HEK293 (cell line): ENCODE measurements at regions not wholly inside any gene's neighbourhood (a gene's known extent, or its start where the extent isn't known, plus 50 kb on each side); places are given as distances from the start of the nearest gene placed in this dataset.

ENCODE experiments used
- CTCF ChIA-PET: fragments of 350-600 bp; formaldehyde crosslinking; extraction: SDS; loops from one replicate; lab custom pipeline; 2021; ENCODE audit warnings: antibody characterized with exemption; lab: Yijun Ruan, JAX
- POLR2A ChIA-PET: fragments of 300-600 bp; formaldehyde crosslinking; extraction: SDS; loops from one replicate; lab custom pipeline; 2020; ENCODE audit warnings: antibody characterized with exemption, inconsistent platforms; lab: Yijun Ruan, JAX
- H3K27ac ChIP-seq: fragments of 200-500 bp; sonication (Bioruptor generic); 2 replicates; pipeline ENCODE4 v1.5.1; 2014; ENCODE audit warnings: low read depth, low read length, control low read depth, inconsistent platforms; ENCODE audit errors: extremely low read depth
- H3K36me3 ChIP-seq, 2 experiments: fragments of 200-500 bp in 1 of 2; sonication (Bioruptor generic) in 1 of 2; 1 replicate in 1 of 2; 2 replicates in 1 of 2; pipeline ENCODE4 v1.5.1; 2014 to 2017; ENCODE audit warnings: inconsistent platforms in 2 of 2, low read length in 2 of 2; ENCODE audit not compliant: control insufficient read depth in 2 of 2, insufficient read depth in 1 of 2
- H3K4me1 ChIP-seq: fragments of 200-500 bp; sonication (Bioruptor generic); 2 replicates; pipeline ENCODE4 v1.5.1; 2014; ENCODE audit warnings: mild to moderate bottlenecking, low read length, inconsistent platforms; ENCODE audit not compliant: control insufficient read depth, insufficient read depth
- H3K4me3 ChIP-seq: 2 replicates; pipeline ENCODE4 v1.5.1; 2011; ENCODE audit warnings: low read depth, mild to moderate bottlenecking, control low read depth, low read length, moderate library complexity
- H3K9me3 ChIP-seq: fragments of 200-500 bp; sonication (Bioruptor generic); 2 replicates; pipeline ENCODE4 v1.5.1; 2014; ENCODE audit warnings: low read depth, low read length, inconsistent platforms; ENCODE audit not compliant: control insufficient read depth, insufficient read depth
- GLI2 ChIP-seq: fragments of 450-650 bp; formaldehyde crosslinking; IDR thresholded peaks from 2 replicates; pipeline ENCODE4; 2017; ENCODE audit warnings: missing biosample characterization, missing genetic modification characterization, low read depth, borderline replicate concordance
- GLIS1 ChIP-seq: fragments of 450-650 bp; formaldehyde crosslinking; IDR thresholded peaks from 2 replicates; pipeline ENCODE4 v1.5.1; 2016; ENCODE audit warnings: missing biosample characterization, missing genetic modification characterization
- ZBTB8A ChIP-seq: fragments of 450-650 bp; formaldehyde crosslinking; IDR thresholded peaks from 2 replicates; pipeline ENCODE4 v1.5.1; 2016; ENCODE audit warnings: missing biosample characterization, missing genetic modification characterization
- ZNF16 ChIP-seq: fragments of 450-650 bp; formaldehyde crosslinking; IDR thresholded peaks from 2 replicates; pipeline ENCODE4 v1.5.1; 2016; ENCODE audit warnings: low read depth, missing biosample characterization, missing genetic modification characterization
- ZNF214 ChIP-seq: fragments of 450-650 bp; formaldehyde crosslinking; IDR thresholded peaks from 2 replicates; pipeline ENCODE4 v1.5.1; 2017; ENCODE audit warnings: missing biosample characterization, mild to moderate bottlenecking, missing genetic modification characterization, borderline replicate concordance
- ZNF292 ChIP-seq: fragments of 450-650 bp; formaldehyde crosslinking; IDR thresholded peaks from 2 replicates; pipeline ENCODE4 v1.5.1; 2016; ENCODE audit warnings: low read depth, missing biosample characterization, missing genetic modification characterization, borderline replicate concordance
- ZNF48 ChIP-seq: fragments of 450-650 bp; formaldehyde crosslinking; IDR thresholded peaks from 2 replicates; pipeline ENCODE4 v1.5.1; 2016; ENCODE audit warnings: missing biosample characterization, missing genetic modification characterization
- ZNF501 ChIP-seq: fragments of 450-650 bp; formaldehyde crosslinking; IDR thresholded peaks from 2 replicates; pipeline ENCODE4 v1.5.1; 2016; ENCODE audit warnings: missing biosample characterization, missing genetic modification characterization
- ZNF560 ChIP-seq: fragments of 450-650 bp; formaldehyde crosslinking; IDR thresholded peaks from 2 replicates; pipeline ENCODE4 v1.5.1; 2017; ENCODE audit warnings: missing biosample characterization, missing genetic modification characterization, borderline replicate concordance
- ZNF624 ChIP-seq: fragments of 450-650 bp; formaldehyde crosslinking; IDR thresholded peaks from 2 replicates; pipeline ENCODE4 v1.5.1; 2017; ENCODE audit warnings: missing biosample characterization, missing genetic modification characterization
- ZNF707 ChIP-seq: fragments of 450-650 bp; formaldehyde crosslinking; IDR thresholded peaks from 2 replicates; pipeline ENCODE4 v1.5.1; 2016; ENCODE audit warnings: missing biosample characterization, missing genetic modification characterization
- ZNF785 ChIP-seq: fragments of 450-650 bp; formaldehyde crosslinking; IDR thresholded peaks from 2 replicates; pipeline ENCODE4 v1.5.1; 2016; ENCODE audit warnings: missing biosample characterization, missing genetic modification characterization
- ZNF843 ChIP-seq: fragments of 450-650 bp; formaldehyde crosslinking; IDR thresholded peaks from 2 replicates; pipeline ENCODE4 v1.5.1; 2016; ENCODE audit warnings: missing biosample characterization, missing genetic modification characterization
- TF ChIP-seq, protein P1 (sequence below): fragments of 450-650 bp; formaldehyde crosslinking; IDR thresholded peaks from 2 replicates; pipeline ENCODE4 v1.5.1; 2016; ENCODE audit warnings: missing biosample characterization, missing genetic modification characterization
- TF ChIP-seq, protein P2 (sequence below): fragments of 450-650 bp; formaldehyde crosslinking; IDR thresholded peaks from 2 replicates; pipeline ENCODE4 v1.5.0; 2017; ENCODE audit warnings: missing biosample characterization, missing genetic modification characterization, borderline replicate concordance
- TF ChIP-seq, protein P3 (sequence below): fragments of 450-650 bp; formaldehyde crosslinking; IDR thresholded peaks from 2 replicates; pipeline ENCODE4 v1.5.1; 2016; ENCODE audit warnings: missing biosample characterization, missing genetic modification characterization
- TF ChIP-seq, protein P4 (sequence below): fragments of 450-650 bp; formaldehyde crosslinking; IDR thresholded peaks from 2 replicates; pipeline ENCODE4 v1.5.1; 2016; ENCODE audit warnings: missing biosample characterization, missing genetic modification characterization
- TF ChIP-seq, protein P5 (sequence below): fragments of 450-650 bp; IDR thresholded peaks from 2 replicates; pipeline ENCODE4 v1.5.1; 2018; ENCODE audit warnings: missing biosample characterization, missing genetic modification characterization

- TF ChIP-seq, protein P1, sequence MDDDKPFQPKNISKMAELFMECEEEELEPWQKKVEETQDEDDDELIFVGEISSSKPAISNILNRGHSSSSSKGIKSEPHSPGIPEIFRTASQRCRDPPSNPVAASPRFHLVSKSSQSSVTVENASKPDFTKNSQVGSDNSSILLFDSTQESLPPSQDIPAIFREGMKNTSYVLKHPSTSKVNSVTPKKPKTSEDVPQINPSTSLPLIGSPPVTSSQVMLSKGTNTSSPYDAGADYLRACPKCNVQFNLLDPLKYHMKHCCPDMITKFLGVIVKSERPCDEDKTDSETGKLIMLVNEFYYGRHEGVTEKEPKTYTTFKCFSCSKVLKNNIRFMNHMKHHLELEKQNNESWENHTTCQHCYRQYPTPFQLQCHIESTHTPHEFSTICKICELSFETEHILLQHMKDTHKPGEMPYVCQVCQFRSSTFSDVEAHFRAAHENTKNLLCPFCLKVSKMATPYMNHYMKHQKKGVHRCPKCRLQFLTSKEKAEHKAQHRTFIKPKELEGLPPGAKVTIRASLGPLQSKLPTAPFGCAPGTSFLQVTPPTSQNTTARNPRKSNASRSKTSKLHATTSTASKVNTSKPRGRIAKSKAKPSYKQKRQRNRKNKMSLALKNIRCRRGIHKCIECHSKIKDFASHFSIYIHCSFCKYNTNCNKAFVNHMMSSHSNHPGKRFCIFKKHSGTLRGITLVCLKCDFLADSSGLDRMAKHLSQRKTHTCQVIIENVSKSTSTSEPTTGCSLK: no peak
- TF ChIP-seq GLIS1 (no peak), ZNF48 (tag by site-specific recombination) (no peak), ZBTB8A (no peak), ZNF16 (tag by site-specific recombination) (no peak), ZNF292 (tag by site-specific recombination) (no peak), ZNF843 (tag by site-specific recombination) (no peak)
Observed at GRCh38 chr4:18813055-18813454, 791.5 kb upstream of the LCORL start (continued).

GRCh38 chr4:18803781-18804180, 782.2 kb upstream of the LCORL start:
- no peak overlapping the region for H3K27ac ChIP-seq
- no peaks in the 10 kb centered on the region for H3K36me3 ChIP-seq
- no peaks in the 10 kb centered on the region for H3K9me3 ChIP-seq
- TF ChIP-seq ZNF501 (tag by site-specific recombination) (no peak), ZNF707 (tag by site-specific recombination) (no peak), ZNF785 (tag by site-specific recombination) (no peak), GLI2 (tag by site-specific recombination) (no peak), ZNF560 (tag by site-specific recombination) (no peak), ZNF214 (tag by site-specific recombination) (no peak), ZNF624 (no peak)
- TF ChIP-seq, protein P2, sequence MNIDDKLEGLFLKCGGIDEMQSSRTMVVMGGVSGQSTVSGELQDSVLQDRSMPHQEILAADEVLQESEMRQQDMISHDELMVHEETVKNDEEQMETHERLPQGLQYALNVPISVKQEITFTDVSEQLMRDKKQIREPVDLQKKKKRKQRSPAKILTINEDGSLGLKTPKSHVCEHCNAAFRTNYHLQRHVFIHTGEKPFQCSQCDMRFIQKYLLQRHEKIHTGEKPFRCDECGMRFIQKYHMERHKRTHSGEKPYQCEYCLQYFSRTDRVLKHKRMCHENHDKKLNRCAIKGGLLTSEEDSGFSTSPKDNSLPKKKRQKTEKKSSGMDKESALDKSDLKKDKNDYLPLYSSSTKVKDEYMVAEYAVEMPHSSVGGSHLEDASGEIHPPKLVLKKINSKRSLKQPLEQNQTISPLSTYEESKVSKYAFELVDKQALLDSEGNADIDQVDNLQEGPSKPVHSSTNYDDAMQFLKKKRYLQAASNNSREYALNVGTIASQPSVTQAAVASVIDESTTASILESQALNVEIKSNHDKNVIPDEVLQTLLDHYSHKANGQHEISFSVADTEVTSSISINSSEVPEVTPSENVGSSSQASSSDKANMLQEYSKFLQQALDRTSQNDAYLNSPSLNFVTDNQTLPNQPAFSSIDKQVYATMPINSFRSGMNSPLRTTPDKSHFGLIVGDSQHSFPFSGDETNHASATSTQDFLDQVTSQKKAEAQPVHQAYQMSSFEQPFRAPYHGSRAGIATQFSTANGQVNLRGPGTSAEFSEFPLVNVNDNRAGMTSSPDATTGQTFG (tag by site-specific recombination): no peak
- TF ChIP-seq, protein P3, sequence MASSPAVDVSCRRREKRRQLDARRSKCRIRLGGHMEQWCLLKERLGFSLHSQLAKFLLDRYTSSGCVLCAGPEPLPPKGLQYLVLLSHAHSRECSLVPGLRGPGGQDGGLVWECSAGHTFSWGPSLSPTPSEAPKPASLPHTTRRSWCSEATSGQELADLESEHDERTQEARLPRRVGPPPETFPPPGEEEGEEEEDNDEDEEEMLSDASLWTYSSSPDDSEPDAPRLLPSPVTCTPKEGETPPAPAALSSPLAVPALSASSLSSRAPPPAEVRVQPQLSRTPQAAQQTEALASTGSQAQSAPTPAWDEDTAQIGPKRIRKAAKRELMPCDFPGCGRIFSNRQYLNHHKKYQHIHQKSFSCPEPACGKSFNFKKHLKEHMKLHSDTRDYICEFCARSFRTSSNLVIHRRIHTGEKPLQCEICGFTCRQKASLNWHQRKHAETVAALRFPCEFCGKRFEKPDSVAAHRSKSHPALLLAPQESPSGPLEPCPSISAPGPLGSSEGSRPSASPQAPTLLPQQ: no peak
- TF ChIP-seq, protein P4, sequence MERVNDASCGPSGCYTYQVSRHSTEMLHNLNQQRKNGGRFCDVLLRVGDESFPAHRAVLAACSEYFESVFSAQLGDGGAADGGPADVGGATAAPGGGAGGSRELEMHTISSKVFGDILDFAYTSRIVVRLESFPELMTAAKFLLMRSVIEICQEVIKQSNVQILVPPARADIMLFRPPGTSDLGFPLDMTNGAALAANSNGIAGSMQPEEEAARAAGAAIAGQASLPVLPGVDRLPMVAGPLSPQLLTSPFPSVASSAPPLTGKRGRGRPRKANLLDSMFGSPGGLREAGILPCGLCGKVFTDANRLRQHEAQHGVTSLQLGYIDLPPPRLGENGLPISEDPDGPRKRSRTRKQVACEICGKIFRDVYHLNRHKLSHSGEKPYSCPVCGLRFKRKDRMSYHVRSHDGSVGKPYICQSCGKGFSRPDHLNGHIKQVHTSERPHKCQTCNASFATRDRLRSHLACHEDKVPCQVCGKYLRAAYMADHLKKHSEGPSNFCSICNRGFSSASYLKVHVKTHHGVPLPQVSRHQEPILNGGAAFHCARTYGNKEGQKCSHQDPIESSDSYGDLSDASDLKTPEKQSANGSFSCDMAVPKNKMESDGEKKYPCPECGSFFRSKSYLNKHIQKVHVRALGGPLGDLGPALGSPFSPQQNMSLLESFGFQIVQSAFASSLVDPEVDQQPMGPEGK (tag by site-specific recombination): no peak
- TF ChIP-seq, protein P5, sequence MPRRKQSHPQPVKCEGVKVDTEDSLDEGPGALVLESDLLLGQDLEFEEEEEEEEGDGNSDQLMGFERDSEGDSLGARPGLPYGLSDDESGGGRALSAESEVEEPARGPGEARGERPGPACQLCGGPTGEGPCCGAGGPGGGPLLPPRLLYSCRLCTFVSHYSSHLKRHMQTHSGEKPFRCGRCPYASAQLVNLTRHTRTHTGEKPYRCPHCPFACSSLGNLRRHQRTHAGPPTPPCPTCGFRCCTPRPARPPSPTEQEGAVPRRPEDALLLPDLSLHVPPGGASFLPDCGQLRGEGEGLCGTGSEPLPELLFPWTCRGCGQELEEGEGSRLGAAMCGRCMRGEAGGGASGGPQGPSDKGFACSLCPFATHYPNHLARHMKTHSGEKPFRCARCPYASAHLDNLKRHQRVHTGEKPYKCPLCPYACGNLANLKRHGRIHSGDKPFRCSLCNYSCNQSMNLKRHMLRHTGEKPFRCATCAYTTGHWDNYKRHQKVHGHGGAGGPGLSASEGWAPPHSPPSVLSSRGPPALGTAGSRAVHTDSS (tag by site-specific recombination): no peak
- no peaks in the 10 kb centered on the region for H3K4me1 ChIP-seq
- CTCF ChIA-PET: no interaction called here
- POLR2A ChIA-PET: no interaction called here
- H3K4me3 ChIP-seq: no peak overlapping the region
